Inferior parietal cortex (tissue), 1 donor: ENCODE measurements at regions not wholly inside any gene's neighbourhood (a gene's known extent, or its start where the extent isn't known, plus 50 kb on each side); places are given as distances from the start of the nearest gene placed in this dataset.
"Not testable (repeated sequence)": the region's sequence is repeated elsewhere in the genome, so short reads cannot be mapped to it uniquely, and the experiment has no call there.

Experiments
- DNase-seq: peaks from one replicate; pipeline ENCODE4 v3.0.0-alpha.2; 2016; ENCODE audit errors: extremely low spot score

- DNase-seq: no peak
Measured at GRCh38 chr6:140001821-140002341, 627.4 kb upstream of the CITED2 start.

- no peak for DNase-seq
Measured at GRCh38 chr6:140001005-140001404, 626.6 kb upstream of the CITED2 start.

- DNase-seq: not testable (repeated sequence)
Measured at GRCh38 chr6:139999661-140000060, 625.2 kb upstream of the CITED2 start.

GRCh38 chr6:139998478-139998877, 624.0 kb upstream of the CITED2 start:
- not testable (repeated sequence) for DNase-seq

- no peak for DNase-seq
Measured at GRCh38 chr6:139996253-139996834, 621.9 kb upstream of the CITED2 start.

- DNase-seq: no peak
Measured at GRCh38 chr6:139994998-139995397, 620.5 kb upstream of the CITED2 start.

- no peak for DNase-seq
Measured at GRCh38 chr6:139990856-139991465, 616.5 kb upstream of the CITED2 start.

- no peak for DNase-seq
Measured at GRCh38 chr6:139990026-139990686, 615.7 kb upstream of the CITED2 start.

- no peak for DNase-seq
Measured at GRCh38 chr6:139988685-139989084, 614.2 kb upstream of the CITED2 start.

GRCh38 chr6:139987091-139987490, 612.6 kb upstream of the CITED2 start:
- DNase-seq: no peak

- DNase-seq: no peak
Measured at GRCh38 chr6:139985236-139985815, 610.9 kb upstream of the CITED2 start.

- DNase-seq: no peak
Measured at GRCh38 chr6:139984317-139984716, 609.9 kb upstream of the CITED2 start.

- DNase-seq: no peak
Measured at GRCh38 chr6:139983555-139984276, 609.3 kb upstream of the CITED2 start.

GRCh38 chr6:139982652-139983295, 608.3 kb upstream of the CITED2 start:
- no peak for DNase-seq

GRCh38 chr6:139982195-139982594, 607.7 kb upstream of the CITED2 start:
- no peak for DNase-seq

GRCh38 chr6:139981768-139982181, 607.3 kb upstream of the CITED2 start:
- no peak for DNase-seq

GRCh38 chr6:139981066-139981624, 606.7 kb upstream of the CITED2 start:
- DNase-seq: no peak

GRCh38 chr6:139980631-139981030, 606.2 kb upstream of the CITED2 start:
- DNase-seq: not testable (repeated sequence)

- no peak for DNase-seq
Measured at GRCh38 chr6:139979021-139979725, 604.7 kb upstream of the CITED2 start.

- DNase-seq: no peak
Measured at GRCh38 chr6:139977887-139978332, 603.5 kb upstream of the CITED2 start.
